ENCODE measurements at regions not wholly inside any gene's neighbourhood (a gene's known extent, or its start where the extent isn't known, plus 50 kb on each side); places are given as distances from the start of the nearest gene placed in this dataset.

DNA sequence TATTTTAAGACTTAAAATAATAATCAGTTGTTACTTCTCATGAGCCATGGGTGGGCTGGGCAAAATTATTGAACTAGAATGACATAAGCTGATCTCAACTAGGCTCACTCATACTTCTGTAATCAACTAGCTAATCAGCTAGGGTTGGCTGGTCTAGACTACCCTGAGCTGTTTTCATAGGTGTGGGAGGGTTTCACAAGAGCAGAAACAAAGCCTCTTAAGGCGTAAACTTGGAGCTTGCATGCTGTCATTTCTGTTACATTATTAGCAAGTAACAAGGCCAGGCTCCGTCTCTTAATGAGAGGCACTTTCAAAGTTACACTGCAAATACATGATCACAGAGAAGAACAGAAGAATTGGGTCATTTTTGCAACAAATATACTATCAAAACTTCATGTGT lies 57.2 kb upstream of the GHR start:
- Histone ChIP-seq H3K27ac (ENCODE audit: low read depth in 1 of 2, low read length in 1 of 2) (no peak overlapping the region), H3K4me1 (ENCODE audit: control insufficient read depth in 2 of 2, insufficient read depth in 2 of 2, low read length in 2 of 2) (no peaks in the 10 kb centered on the region), H3K27me3 (ENCODE audit: control insufficient read depth in 2 of 2, insufficient read depth in 1 of 2, low read length in 1 of 2) (no peaks in the 10 kb centered on the region), H3K9me3 (ENCODE audit: control insufficient read depth in 2 of 2, insufficient read depth in 1 of 2, low read length in 1 of 2) (no peaks in the 10 kb centered on the region), H3K36me3 (ENCODE audit: control insufficient read depth in 2 of 2, insufficient read depth in 2 of 2, low read length in 1 of 2) (no peaks in the 10 kb centered on the region), H3K4me3 (ENCODE audit: low read length in 2 of 2) (no peak overlapping the region)
- WGBS = 90% methylated on average over 2 of the region's 2 CpGs
- no peak for DNase-seq (ENCODE audit: low read depth in 6 of 9, low spot score in 9 of 9)
